ENCODE measurements at regions not wholly inside any gene's neighbourhood (a gene's known extent, or its start where the extent isn't known, plus 50 kb on each side); places are given as distances from the start of the nearest gene placed in this dataset.
A peak's percentile ranks its signal among the peaks of the same experiment; 100 is the strongest.

GRCh38 chr10:44262551-44263251 is 122.2 kb downstream of the CXCL12 start:
- H3K9me3 ChIP-seq = no peaks in the 10 kb centered on the region
- no peak for DNase-seq
- intact Hi-C loops (cut with DNase I; ENCODE audit: low total_unique reads) = no loop called here
- no peak overlapping the region for H3K4me3 ChIP-seq
- WGBS, 2 donors (ENCODE audit: low coverage in 1 of 2) = 71 to 85% methylated on average over 5 to 6 of the region's 6 CpGs
- TF ChIP-seq POLR2AphosphoS5 (IDR thresholded peaks at IDR 0.05) (no peak), POLR2A (IDR thresholded peaks at IDR 0.05) (no peak), EP300 (IDR thresholded peaks at IDR 0.05; ENCODE audit: low read depth) (no peak), CTCF (IDR thresholded peaks at IDR 0.05) (no peak)
- H3K27me3 ChIP-seq = no peaks in the 10 kb centered on the region
- in situ Hi-C loops (cut with MboI; ENCODE audit: low pct_ligation_motif_present in 1 of 4, low pct_unique_long_range_greater_than_20kb in 1 of 4, low sequenced_read_pairs in 3 of 4) = no loop called here
- no peaks in the 10 kb centered on the region for H3K36me3 ChIP-seq
- H3K27ac ChIP-seq = peak overlapping the region in 3 of 4 donors; percentile 16 to 65 (median 29)
- peaks cover 7 to 16% (median 8%) of the 10 kb centered on the region in 4 donors for H3K4me1 ChIP-seq

GRCh38 chr10:44261710-44262455 is 123.0 kb downstream of the CXCL12 start:
- in situ Hi-C loops (cut with MboI; ENCODE audit: low pct_ligation_motif_present in 1 of 4, low pct_unique_long_range_greater_than_20kb in 1 of 4, low sequenced_read_pairs in 3 of 4) = no loop called here
- Histone ChIP-seq H3K36me3 (no peaks in the 10 kb centered on the region), H3K27ac (peak overlapping the region in 2 of 4 donors; percentile 16 to 29), H3K4me1 (peaks cover 7 to 16% (median 8%) of the 10 kb centered on the region in 4 donors), H3K4me3 (no peak overlapping the region), H3K27me3 (no peaks in the 10 kb centered on the region), H3K9me3 (no peaks in the 10 kb centered on the region)
- DNase-seq = no peak
- intact Hi-C loops (cut with DNase I; ENCODE audit: low total_unique reads) = no loop called here
- 58 to 100% methylated on average over 1 to 7 of the region's 7 CpGs for WGBS, 2 donors (ENCODE audit: low coverage in 1 of 2)
- no peak for TF ChIP-seq POLR2A (IDR thresholded peaks at IDR 0.05)
- no peak for TF ChIP-seq CTCF (IDR thresholded peaks at IDR 0.05)
- no peak for TF ChIP-seq POLR2AphosphoS5 (IDR thresholded peaks at IDR 0.05)
- no peak for TF ChIP-seq EP300 (IDR thresholded peaks at IDR 0.05; ENCODE audit: low read depth)

- Histone ChIP-seq H3K4me1 (peaks cover 7 to 16% (median 8%) of the 10 kb centered on the region in 4 donors), H3K9me3 (no peaks in the 10 kb centered on the region), H3K4me3 (no peak overlapping the region), H3K27me3 (no peaks in the 10 kb centered on the region), H3K36me3 (no peaks in the 10 kb centered on the region), H3K27ac (peak overlapping the region in 1 of 4 donors; percentile 29)
- no peak for TF ChIP-seq POLR2A (IDR thresholded peaks at IDR 0.05)
- peak in 1 of 3 donors; percentile 31 for TF ChIP-seq POLR2AphosphoS5 (IDR thresholded peaks at IDR 0.05)
- no peak for TF ChIP-seq EP300 (IDR thresholded peaks at IDR 0.05; ENCODE audit: low read depth)
- no peak for TF ChIP-seq CTCF (IDR thresholded peaks at IDR 0.05)
- no peak for DNase-seq
- in situ Hi-C loops (cut with MboI; ENCODE audit: low pct_ligation_motif_present in 1 of 4, low pct_unique_long_range_greater_than_20kb in 1 of 4, low sequenced_read_pairs in 3 of 4) (no loop called here), intact Hi-C loops (cut with DNase I; ENCODE audit: low total_unique reads) (no loop called here)
- 69% methylated on average over 16 of the region's 16 CpGs; no CpG with 5 or more reads in 1 of the 2 donors for WGBS, 2 donors (ENCODE audit: low coverage in 1 of 2)
These were observed 123.6 kb downstream of the CXCL12 start for GRCh38 chr10:44261296-44261695.

- no peak for TF ChIP-seq EP300 (IDR thresholded peaks at IDR 0.05; ENCODE audit: low read depth)
- TF ChIP-seq CTCF (IDR thresholded peaks at IDR 0.05) = no peak
- TF ChIP-seq POLR2AphosphoS5 (IDR thresholded peaks at IDR 0.05) = no peak
- TF ChIP-seq POLR2A (IDR thresholded peaks at IDR 0.05) = no peak
- H3K27ac ChIP-seq = no peak overlapping the region
- H3K27me3 ChIP-seq = no peaks in the 10 kb centered on the region
- no peaks in the 10 kb centered on the region for H3K9me3 ChIP-seq
- in situ Hi-C loops (cut with MboI; ENCODE audit: low pct_ligation_motif_present in 1 of 4, low pct_unique_long_range_greater_than_20kb in 1 of 4, low sequenced_read_pairs in 3 of 4) = no loop called here
- no peaks in the 10 kb centered on the region for H3K36me3 ChIP-seq
- intact Hi-C loops (cut with DNase I; ENCODE audit: low total_unique reads) = no loop called here
- H3K4me1 ChIP-seq = peaks cover 7 to 16% (median 8%) of the 10 kb centered on the region in 4 donors
- WGBS, 2 donors (ENCODE audit: low coverage in 1 of 2) = 61 to 80% methylated on average over 4 to 10 of the region's 13 CpGs
- DNase-seq = no peak
- H3K4me3 ChIP-seq = no peak overlapping the region
These were observed 124.5 kb downstream of the CXCL12 start for GRCh38 chr10:44260286-44260928.

Data from transverse colon (tissue), 4 donors.